ENCODE measurements at regions not wholly inside any gene's neighbourhood (a gene's known extent, or its start where the extent isn't known, plus 50 kb on each side); places are given as distances from the start of the nearest gene placed in this dataset.

- TF ChIP-seq POLR2AphosphoS5 (IDR thresholded peaks at IDR 0.05; ENCODE audit: low read depth, low read length) (no peak), POLR2A (IDR thresholded peaks at IDR 0.05; ENCODE audit: low read depth, low read length) (no peak), TAF1 (IDR thresholded peaks at IDR 0.05; ENCODE audit: low read depth, low read length) (no peak), PAX5 (IDR thresholded peaks at IDR 0.05; ENCODE audit: insufficient read depth, low read length, severe bottlenecking) (no peak), POU2F2 (IDR thresholded peaks at IDR 0.05; ENCODE audit: low read depth, low read length) (no peak), SPI1 (IDR thresholded peaks at IDR 0.05; ENCODE audit: low read depth, low read length) (no peak)
Measured at GRCh38 chr16:82317411-82318167, 147.6 kb upstream of the MPHOSPH6 start.
